HG02798 (cell line): ENCODE measurements at regions not wholly inside any gene's neighbourhood (a gene's known extent, or its start where the extent isn't known, plus 50 kb on each side); places are given as distances from the start of the nearest gene placed in this dataset.
"Not testable (repeated sequence)": the region's sequence is repeated elsewhere in the genome, so short reads cannot be mapped to it uniquely, and the experiment has no call there.

Source experiments
- ATAC-seq: cut with Tn5 transposase; IDR thresholded peaks from one replicate; pipeline ENCODE4 v1.9.1; 2021; ENCODE audit warnings: mild to moderate bottlenecking; ENCODE audit not compliant: unreplicated experiment, poor library complexity

GRCh38 chrX:13226214-13226613, 93.6 kb downstream of the ATXN3L start:
- no peak for ATAC-seq

GRCh38 chrX:13223868-13224567, 95.8 kb downstream of the ATXN3L start:
- no peak for ATAC-seq

- ATAC-seq, result no peak
Observed at GRCh38 chrX:13220916-13221315, 98.9 kb downstream of the ATXN3L start.

- ATAC-seq, result no peak
Observed at GRCh38 chrX:13219991-13220764, 99.7 kb downstream of the ATXN3L start.

GRCh38 chrX:13218758-13219157, 101.1 kb downstream of the ATXN3L start:
- no peak for ATAC-seq

GRCh38 chrX:13216139-13216538, 103.7 kb downstream of the ATXN3L start:
- no peak for ATAC-seq

GRCh38 chrX:13215729-13216128, 104.1 kb downstream of the ATXN3L start:
- no peak for ATAC-seq

GRCh38 chrX:13212191-13212651, 107.6 kb downstream of the ATXN3L start:
- no peak for ATAC-seq

- ATAC-seq, result not testable (repeated sequence)
Observed at GRCh38 chrX:13210142-13210541, 109.7 kb downstream of the ATXN3L start.

- not testable (repeated sequence) for ATAC-seq
Observed at GRCh38 chrX:13209704-13210103, 110.1 kb downstream of the ATXN3L start.

- ATAC-seq, result no peak
Observed at GRCh38 chrX:13208281-13208935, 111.4 kb downstream of the ATXN3L start.

GRCh38 chrX:13203271-13203670, 116.6 kb downstream of the ATXN3L start:
- ATAC-seq, result no peak

GRCh38 chrX:13201605-13202219, 118.1 kb downstream of the ATXN3L start:
- no peak for ATAC-seq

- ATAC-seq, result no peak
Observed at GRCh38 chrX:13200398-13200797, 119.5 kb downstream of the ATXN3L start.

- ATAC-seq, result no peak
Observed at GRCh38 chrX:13198762-13199064, 121.1 kb downstream of the ATXN3L start.

GRCh38 chrX:13198056-13198761, 121.6 kb downstream of the ATXN3L start:
- no peak for ATAC-seq

- ATAC-seq, result no peak
Observed at GRCh38 chrX:13196782-13197181, 123.1 kb downstream of the ATXN3L start.

- no peak for ATAC-seq
Observed at GRCh38 chrX:13195340-13195739, 124.5 kb downstream of the ATXN3L start.

- ATAC-seq, result no peak
Observed at GRCh38 chrX:13194291-13195103, 125.4 kb downstream of the ATXN3L start.
